SK-N-SH treated with all-trans-retinoic acid at 6 μM for 48 hours (cell line): ENCODE measurements at regions not wholly inside any gene's neighbourhood (a gene's known extent, or its start where the extent isn't known, plus 50 kb on each side); places are given as distances from the start of the nearest gene placed in this dataset.

Experiments used
- ATAC-seq: fragments of 200-7000 bp; cut with Tn5 transposase; 3 replicates; pipeline ENCODE4 v1.9.1; 2020; ENCODE audit warnings: mild to moderate bottlenecking, moderate library complexity
- ARNTL ChIP-seq: fragments of 450-650 bp; formaldehyde crosslinking; IDR thresholded peaks from 2 replicates; pipeline ENCODE4 v1.5.0; 2020; ENCODE audit warnings: low read depth, mild to moderate bottlenecking, moderate library complexity, borderline replicate concordance
- BACH2 ChIP-seq: fragments of 250-450 bp; sonication (Bioruptor Pico); IDR thresholded peaks from 2 replicates; pipeline ENCODE4 v1.9.0; 2021; ENCODE audit warnings: mild to moderate bottlenecking, borderline replicate concordance
- CREB5 ChIP-seq: fragments of 250-450 bp; sonication (Bioruptor Pico); IDR thresholded peaks from 2 replicates; pipeline ENCODE4 v1.5.1; 2020; ENCODE audit warnings: low read depth, mild to moderate bottlenecking, moderate library complexity
- CSDC2 ChIP-seq: fragments of 250-450 bp; sonication (Bioruptor Pico); IDR thresholded peaks from 2 replicates; pipeline ENCODE4 v1.5.0; 2020; ENCODE audit warnings: mild to moderate bottlenecking, moderate library complexity
- ESRRG ChIP-seq: fragments of 250-450 bp; sonication (Bioruptor Pico); IDR thresholded peaks from 2 replicates; pipeline ENCODE4 v1.6.1; 2021; ENCODE audit warnings: mild to moderate bottlenecking
- GLIS3 ChIP-seq: fragments of 250-450 bp; sonication (Bioruptor Pico); IDR thresholded peaks from 2 replicates; pipeline ENCODE4 v1.5.0; 2020; ENCODE audit warnings: mild to moderate bottlenecking, moderate library complexity
- OSR1 ChIP-seq: fragments of 250-450 bp; sonication (Bioruptor Pico); IDR thresholded peaks from 2 replicates; pipeline ENCODE4 v1.8.0; 2022; ENCODE audit warnings: moderate library complexity, mild to moderate bottlenecking, inconsistent platforms
- POU6F1 ChIP-seq: fragments of 250-450 bp; sonication (Bioruptor Pico); IDR thresholded peaks from 2 replicates; pipeline ENCODE4 v1.8.0; 2021; ENCODE audit warnings: low read depth, mild to moderate bottlenecking, moderate library complexity, borderline replicate concordance
- PPARA ChIP-seq: fragments of 250-450 bp; sonication (Bioruptor Pico); IDR thresholded peaks from 2 replicates; pipeline ENCODE4 v1.5.0; 2020; ENCODE audit warnings: mild to moderate bottlenecking, borderline replicate concordance
- RARB ChIP-seq: fragments of 250-450 bp; sonication (Bioruptor Pico); IDR thresholded peaks from 2 replicates; pipeline ENCODE4 v1.8.0; 2021; ENCODE audit warnings: mild to moderate bottlenecking, moderate library complexity
- SNAI2 ChIP-seq: fragments of 250-450 bp; sonication (Bioruptor Pico); IDR thresholded peaks from 2 replicates; pipeline ENCODE4 v1.5.0; 2020; ENCODE audit warnings: mild to moderate bottlenecking, moderate library complexity
- TCF4 ChIP-seq: fragments of 250-450 bp; sonication (Bioruptor Pico); IDR thresholded peaks from 2 replicates; pipeline ENCODE4 v1.8.0; 2021; ENCODE audit warnings: mild to moderate bottlenecking, moderate library complexity, borderline replicate concordance
- TSHZ2 ChIP-seq: fragments of 250-450 bp; sonication (Bioruptor Pico); IDR thresholded peaks from 2 replicates; pipeline ENCODE4 v1.5.0; 2020; ENCODE audit warnings: mild to moderate bottlenecking, moderate library complexity
- ZNF565 ChIP-seq: fragments of 450-650 bp; formaldehyde crosslinking; conservative IDR thresholded peaks from 2 replicates; pipeline ENCODE4 v1.5.0; 2020; ENCODE audit warnings: low read depth, mild to moderate bottlenecking, moderate library complexity
- ZNF70 ChIP-seq: fragments of 450-650 bp; formaldehyde crosslinking; IDR thresholded peaks from 2 replicates; pipeline ENCODE4 v1.5.0; 2020; ENCODE audit warnings: mild to moderate bottlenecking, moderate library complexity
- ZNF8 ChIP-seq: fragments of 450-650 bp; formaldehyde crosslinking; IDR thresholded peaks from 2 replicates; pipeline ENCODE4 v1.5.0; 2020; ENCODE audit warnings: mild to moderate bottlenecking, moderate library complexity

GRCh38 chr11:15776366-15776765 is 580.0 kb downstream of the SOX6 start:
- no peak; the same call in 2 of the 3 replicates for ATAC-seq
- peak; percentile 94 for TF ChIP-seq TCF4 (CRISPR knock-in tag)
- TF ChIP-seq TSHZ2 (CRISPR knock-in tag), result peak; percentile 47; the same call in 1 of the 2 replicates
- TF ChIP-seq CSDC2, result no peak
- TF ChIP-seq ZNF70 (CRISPR knock-in tag), result no peak
- TF ChIP-seq CREB5 (CRISPR knock-in tag), result peak; percentile 21; the same call in 1 of the 2 replicates
- TF ChIP-seq, all 23 proteins: peak for 3

GRCh38 chr11:15779518-15779917 is 576.8 kb downstream of the SOX6 start:
- no peak for TF ChIP-seq OSR1 (CRISPR knock-in tag)
- no peak for TF ChIP-seq SNAI2
- TF ChIP-seq ARNTL (CRISPR knock-in tag), result no peak
- no peak for TF ChIP-seq ESRRG (CRISPR knock-in tag)
- TF ChIP-seq BACH2 (CRISPR knock-in tag), result no peak
- ATAC-seq, result no peak

- no peak for ATAC-seq
Measured at GRCh38 chr11:15780382-15780781, 576.0 kb downstream of the SOX6 start.

More at GRCh38 chr11:15780382-15780781, 576.0 kb downstream of the SOX6 start:
- no peak for TF ChIP-seq ESRRG (CRISPR knock-in tag)
- TF ChIP-seq POU6F1 (CRISPR knock-in tag), result no peak
- TF ChIP-seq ZNF70 (CRISPR knock-in tag), result no peak
- no peak for TF ChIP-seq BACH2 (CRISPR knock-in tag)
- no peak for TF ChIP-seq GLIS3 (CRISPR knock-in tag)
- no peak for TF ChIP-seq CSDC2
- no peak for TF ChIP-seq ZNF8 (CRISPR knock-in tag)
- TF ChIP-seq ARNTL (CRISPR knock-in tag), result no peak
- TF ChIP-seq TSHZ2 (CRISPR knock-in tag), result no peak
- no peak for TF ChIP-seq RARB (CRISPR knock-in tag)
- TF ChIP-seq PPARA (CRISPR knock-in tag), result no peak
- no peak for TF ChIP-seq ZNF565 (CRISPR knock-in tag)
